Colonic mucosa (tissue), 4 donors: ENCODE measurements at regions not wholly inside any gene's neighbourhood (a gene's known extent, or its start where the extent isn't known, plus 50 kb on each side); places are given as distances from the start of the nearest gene placed in this dataset.

Experiments
- DNase-seq: peaks from one replicate; pipeline ENCODE4 v3.0.0-alpha.2; 2020
- H3K27ac ChIP-seq: fragments of 200-600 bp; one replicate; pipeline ENCODE4 v1.8.0; 2021
- H3K27me3 ChIP-seq: fragments of 200-600 bp; one replicate; pipeline ENCODE4 v1.8.0; 2021
- H3K36me3 ChIP-seq: fragments of 200-600 bp; one replicate; pipeline ENCODE4 v1.8.0; 2021
- H3K4me1 ChIP-seq: fragments of 200-600 bp; one replicate; pipeline ENCODE4 v1.8.0; 2021; ENCODE audit warnings: mild to moderate bottlenecking
- H3K4me3 ChIP-seq: fragments of 200-600 bp; one replicate; pipeline ENCODE4 v1.8.0; 2021
- H3K9ac ChIP-seq, 2 donors: one replicate each; pipeline ENCODE4 v1.7.0; 2013; ENCODE audit warnings: control low read depth in 2 of 2, low read depth in 2 of 2, low read length in 2 of 2
- H3K9me3 ChIP-seq: fragments of 200-600 bp; one replicate; pipeline ENCODE4 v1.8.0; 2021
- intact Hi-C: fragments of 100-400 bp; cut with DNase I; formaldehyde crosslinking; loops from one replicate; pipeline ENCODE4 v1.14.1; 2022
- TF ChIP-seq, protein P1 (sequence below): fragments of 200-600 bp; IDR thresholded peaks from one replicate; pipeline ENCODE4 v1.8.0; 2022; ENCODE audit warnings: antibody characterized with exemption, mild to moderate bottlenecking
- donor health status: healthy.
- donor health status: DM: no; HTN: no; CAD: no.
- donor health status: DM: no; HTN: no; CAD: no.

DNA sequence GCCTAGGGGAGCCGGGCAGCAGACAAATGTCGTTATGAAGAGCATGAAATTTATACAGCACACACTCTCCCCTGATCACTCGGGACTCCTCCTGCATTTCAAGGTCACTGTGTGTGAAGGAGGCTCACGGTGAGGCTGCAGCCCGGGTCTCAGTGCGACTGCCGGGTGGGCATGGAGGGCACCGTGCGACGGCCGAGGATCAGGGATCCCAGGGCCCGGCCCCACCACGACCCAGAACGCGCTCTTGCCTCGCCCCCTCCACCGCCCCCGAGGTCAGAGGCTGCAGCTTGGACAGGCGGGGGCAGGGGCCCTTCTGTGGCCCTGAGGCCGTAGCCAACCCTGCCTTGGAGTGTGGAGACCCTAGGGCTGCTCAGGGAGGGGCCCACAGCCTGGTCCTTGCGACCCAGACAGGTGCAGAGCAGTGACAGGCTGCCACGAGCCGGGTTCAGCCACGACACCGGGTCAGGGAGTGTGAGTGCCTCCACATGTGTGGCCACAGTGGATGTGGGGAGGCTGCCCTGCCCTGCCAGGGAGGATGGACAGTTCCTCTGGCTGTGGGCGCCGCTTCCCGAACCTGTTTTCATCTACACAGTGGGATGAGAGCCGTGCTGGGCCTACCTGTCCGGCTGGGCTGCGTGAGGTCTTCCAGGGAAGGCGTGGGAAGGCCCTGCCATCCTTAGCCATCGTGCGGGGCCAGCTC lies 89.3 kb upstream of the NKX1-1 start:
- DNase-seq: no peak
- intact Hi-C loops: no loop called here

DNA sequence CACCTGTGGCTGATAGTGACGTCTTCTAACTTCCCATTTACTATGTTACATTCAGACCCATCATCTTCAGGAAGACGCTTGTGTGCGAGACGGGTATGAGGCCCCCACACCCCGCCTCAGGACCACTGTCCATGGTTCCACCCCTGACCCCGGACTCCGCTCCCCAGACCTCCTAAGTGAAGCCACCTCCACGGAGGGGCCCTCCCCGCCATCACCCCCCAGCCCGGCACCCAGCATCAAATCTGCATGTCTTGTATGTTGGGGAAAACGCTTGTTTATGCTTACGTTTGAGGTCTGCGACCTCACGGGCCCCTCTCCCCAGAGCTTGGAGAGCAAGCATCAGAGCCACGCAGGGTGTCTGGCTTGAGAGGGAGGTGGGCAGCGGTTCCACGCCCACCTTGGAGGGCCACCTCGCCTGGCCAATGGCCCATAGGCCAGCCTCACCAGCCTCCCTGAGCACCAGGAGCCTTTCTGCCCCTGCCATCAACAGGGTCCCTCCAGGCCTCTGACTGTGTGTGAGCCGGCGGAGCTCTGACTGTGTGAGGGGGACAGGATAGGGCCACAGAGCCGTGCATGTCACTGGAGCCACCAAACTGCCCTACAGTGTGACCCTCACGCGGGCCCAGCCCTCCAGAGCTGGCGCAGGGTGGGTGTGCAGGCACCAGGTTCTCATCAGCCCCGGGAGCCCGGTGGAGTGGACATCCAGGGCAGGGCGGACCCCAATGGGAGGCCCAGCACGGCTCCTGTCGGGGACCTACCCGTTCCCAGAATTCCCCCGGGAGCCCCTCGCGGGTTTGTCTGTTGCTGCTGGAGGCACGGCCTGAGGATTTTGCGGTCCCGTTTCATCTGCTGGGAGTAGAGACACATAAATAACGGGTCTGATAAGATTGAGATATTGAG lies 88.4 kb upstream of the NKX1-1 start:
- H3K4me1 ChIP-seq: no peaks in the 10 kb centered on the region
- no peak overlapping the region for H3K9ac ChIP-seq
- no peaks in the 10 kb centered on the region for H3K27me3 ChIP-seq
- H3K36me3 ChIP-seq: no peaks in the 10 kb centered on the region
- no peak overlapping the region for H3K4me3 ChIP-seq
- TF ChIP-seq, protein P1, sequence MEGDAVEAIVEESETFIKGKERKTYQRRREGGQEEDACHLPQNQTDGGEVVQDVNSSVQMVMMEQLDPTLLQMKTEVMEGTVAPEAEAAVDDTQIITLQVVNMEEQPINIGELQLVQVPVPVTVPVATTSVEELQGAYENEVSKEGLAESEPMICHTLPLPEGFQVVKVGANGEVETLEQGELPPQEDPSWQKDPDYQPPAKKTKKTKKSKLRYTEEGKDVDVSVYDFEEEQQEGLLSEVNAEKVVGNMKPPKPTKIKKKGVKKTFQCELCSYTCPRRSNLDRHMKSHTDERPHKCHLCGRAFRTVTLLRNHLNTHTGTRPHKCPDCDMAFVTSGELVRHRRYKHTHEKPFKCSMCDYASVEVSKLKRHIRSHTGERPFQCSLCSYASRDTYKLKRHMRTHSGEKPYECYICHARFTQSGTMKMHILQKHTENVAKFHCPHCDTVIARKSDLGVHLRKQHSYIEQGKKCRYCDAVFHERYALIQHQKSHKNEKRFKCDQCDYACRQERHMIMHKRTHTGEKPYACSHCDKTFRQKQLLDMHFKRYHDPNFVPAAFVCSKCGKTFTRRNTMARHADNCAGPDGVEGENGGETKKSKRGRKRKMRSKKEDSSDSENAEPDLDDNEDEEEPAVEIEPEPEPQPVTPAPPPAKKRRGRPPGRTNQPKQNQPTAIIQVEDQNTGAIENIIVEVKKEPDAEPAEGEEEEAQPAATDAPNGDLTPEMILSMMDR: no peak
- DNase-seq: no peak
- intact Hi-C loops: no loop called here
- H3K9me3 ChIP-seq: no peaks in the 10 kb centered on the region
- H3K27ac ChIP-seq: no peak overlapping the region

More for the DNA sequence above, 89.3 kb upstream of the NKX1-1 start:
- Histone ChIP-seq H3K4me3 (no peak overlapping the region), H3K36me3 (no peaks in the 10 kb centered on the region), H3K27me3 (no peaks in the 10 kb centered on the region), H3K9me3 (no peaks in the 10 kb centered on the region), H3K4me1 (no peaks in the 10 kb centered on the region), H3K27ac (no peak overlapping the region), H3K9ac (no peak overlapping the region)
- TF ChIP-seq, protein P1: no peak

DNA sequence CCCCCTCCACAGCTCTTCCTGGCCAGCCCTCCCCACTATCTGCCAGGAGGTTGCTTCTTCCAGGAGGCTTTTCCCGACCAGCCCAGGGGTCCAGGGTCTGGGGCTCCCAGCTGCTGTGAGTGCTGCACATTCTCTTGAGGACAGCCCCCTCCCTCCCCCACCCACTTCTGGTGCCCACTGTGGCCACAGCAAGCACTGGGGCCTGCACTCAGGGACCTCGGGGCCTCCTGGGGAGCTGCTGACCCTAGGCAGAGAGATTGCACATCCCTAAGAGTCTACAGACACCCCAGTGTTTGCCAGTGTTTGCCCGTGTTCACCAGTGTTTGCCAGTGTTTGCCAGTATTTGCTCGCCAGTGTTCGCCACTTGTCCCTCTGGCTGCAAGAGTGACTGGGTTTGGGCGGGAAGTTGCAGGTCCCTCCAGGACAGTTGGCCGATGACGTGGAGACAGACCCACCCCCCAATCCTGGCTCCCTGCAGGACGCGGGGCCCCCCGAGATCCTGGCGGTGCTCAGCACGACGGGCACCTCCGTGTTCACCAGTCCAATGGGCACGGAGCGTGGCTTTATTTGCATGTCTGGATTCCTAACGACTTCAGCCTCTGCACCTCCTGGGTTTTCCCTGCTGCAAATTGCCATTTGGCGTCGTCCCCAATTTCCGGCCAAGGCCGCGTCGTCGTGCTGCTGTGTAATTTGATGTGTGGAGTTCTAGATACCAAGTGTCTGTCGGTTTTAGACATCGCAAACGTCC lies 87.5 kb upstream of the NKX1-1 start:
- Histone ChIP-seq H3K9ac (no peak overlapping the region), H3K27me3 (no peaks in the 10 kb centered on the region), H3K9me3 (no peaks in the 10 kb centered on the region), H3K4me3 (no peak overlapping the region), H3K27ac (no peak overlapping the region), H3K36me3 (no peaks in the 10 kb centered on the region), H3K4me1 (no peaks in the 10 kb centered on the region)
- no peak for DNase-seq
- intact Hi-C loops: no loop called here
- TF ChIP-seq, protein P1: no peak

DNA sequence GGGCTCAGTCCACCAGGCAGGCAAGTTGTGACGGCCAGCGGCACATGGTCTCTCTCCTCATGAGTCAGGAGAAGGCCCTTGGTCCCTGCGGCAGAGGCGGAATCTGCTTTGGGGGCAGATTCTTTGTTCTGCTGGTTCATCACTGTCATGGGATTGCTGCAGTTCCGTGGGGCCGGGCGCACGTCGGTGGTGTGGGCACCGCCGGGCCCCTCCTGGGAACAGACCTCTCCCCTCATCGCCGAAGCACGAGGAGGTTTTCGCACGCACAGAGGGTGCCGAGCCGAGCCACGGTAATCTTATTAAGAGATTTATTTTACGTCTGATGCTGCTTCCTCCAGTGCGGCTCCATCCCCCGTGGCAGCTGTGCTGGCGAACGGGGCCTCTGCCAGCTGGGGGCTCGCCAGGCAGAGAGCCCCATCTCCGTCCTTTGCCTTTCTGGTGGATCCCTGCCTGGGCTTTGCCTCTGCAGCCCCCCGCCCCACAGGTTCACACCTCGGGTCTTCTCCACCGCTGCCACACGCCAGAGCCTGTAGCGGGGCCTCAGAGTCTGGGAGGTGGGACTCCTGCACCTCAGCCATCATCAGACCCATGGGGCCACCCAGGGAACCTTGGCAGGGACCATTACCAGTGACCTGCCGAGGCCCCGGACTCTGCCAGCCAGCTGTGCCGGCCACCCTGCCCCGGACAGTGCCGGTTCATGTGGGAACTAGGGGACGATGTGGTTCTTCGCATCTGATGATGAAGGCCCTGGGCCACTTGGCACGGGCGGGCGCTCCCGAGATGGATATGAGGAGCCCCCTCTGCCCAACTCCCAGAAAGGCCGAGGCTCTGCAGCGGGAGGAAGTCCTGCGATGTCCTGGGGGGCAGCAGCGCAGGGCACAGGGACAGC lies 86.7 kb upstream of the NKX1-1 start:
- no peak overlapping the region for H3K9ac ChIP-seq
- H3K4me3 ChIP-seq: no peak overlapping the region
- H3K27me3 ChIP-seq: no peaks in the 10 kb centered on the region
- H3K27ac ChIP-seq: no peak overlapping the region
- DNase-seq: no peak
- TF ChIP-seq, protein P1: no peak
- no peaks in the 10 kb centered on the region for H3K9me3 ChIP-seq
- no peaks in the 10 kb centered on the region for H3K36me3 ChIP-seq
- intact Hi-C loops: no loop called here
- no peaks in the 10 kb centered on the region for H3K4me1 ChIP-seq

DNA sequence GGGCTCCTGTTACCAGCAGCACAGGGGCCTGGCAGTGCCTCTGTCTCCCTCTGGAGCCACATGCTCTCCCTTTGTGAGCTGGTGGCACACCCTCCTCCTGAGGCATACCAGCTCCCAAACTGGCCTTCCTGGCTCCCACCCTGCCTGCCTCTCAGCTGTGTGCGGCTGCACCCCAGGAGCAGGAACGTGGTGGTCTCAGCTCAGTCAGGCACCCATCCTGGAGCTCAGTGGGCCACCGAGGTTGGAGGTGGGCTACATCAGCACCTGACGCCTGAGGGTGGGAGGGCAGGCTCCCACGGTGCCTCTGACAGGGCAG lies 85.9 kb upstream of the NKX1-1 start:
- TF ChIP-seq, protein P1: no peak
- H3K4me3 ChIP-seq: no peak overlapping the region
- no peaks in the 10 kb centered on the region for H3K9me3 ChIP-seq
- intact Hi-C loops: no loop called here
- H3K9ac ChIP-seq: no peak overlapping the region
- DNase-seq: no peak
- no peaks in the 10 kb centered on the region for H3K4me1 ChIP-seq
- H3K36me3 ChIP-seq: no peaks in the 10 kb centered on the region
- no peaks in the 10 kb centered on the region for H3K27me3 ChIP-seq
- H3K27ac ChIP-seq: no peak overlapping the region
